GM13977 (cell line): ENCODE measurements at regions not wholly inside any gene's neighbourhood (a gene's known extent, or its start where the extent isn't known, plus 50 kb on each side); places are given as distances from the start of the nearest gene placed in this dataset.

Experiments used
- DNase-seq: peaks from one replicate; pipeline ENCODE4 v3.0.0; 2012; ENCODE audit warnings: low spot score
- CTCF ChIP-seq: IDR thresholded peaks from 2 replicates; pipeline ENCODE4 v1.5.1; 2012; ENCODE audit warnings: mild to moderate bottlenecking, control low read depth; ENCODE audit not compliant: insufficient read depth; ENCODE audit errors: extremely low read depth, missing control alignments
- in situ Hi-C: fragments of 300-500 bp; cut with MboI; formaldehyde crosslinking; loops from one replicate; pipeline ENCODE4 v1.12.0; 2022; ENCODE audit warnings: low sequenced_read_pairs, low pct_unique_long_range_greater_than_20kb, mixed read lengths, inconsistent platforms; ENCODE audit not compliant: unreplicated experiment

GRCh38 chr3:159818399-159818798 lies 170.2 kb upstream of the IL12A start:
- in situ Hi-C loops: loop anchor here (25.0 kb wide), 1 partner anchor 506 kb away; no protein-coding TSS in a partner anchor
- TF ChIP-seq CTCF: peak; percentile 23
- no peak for DNase-seq

DNA sequence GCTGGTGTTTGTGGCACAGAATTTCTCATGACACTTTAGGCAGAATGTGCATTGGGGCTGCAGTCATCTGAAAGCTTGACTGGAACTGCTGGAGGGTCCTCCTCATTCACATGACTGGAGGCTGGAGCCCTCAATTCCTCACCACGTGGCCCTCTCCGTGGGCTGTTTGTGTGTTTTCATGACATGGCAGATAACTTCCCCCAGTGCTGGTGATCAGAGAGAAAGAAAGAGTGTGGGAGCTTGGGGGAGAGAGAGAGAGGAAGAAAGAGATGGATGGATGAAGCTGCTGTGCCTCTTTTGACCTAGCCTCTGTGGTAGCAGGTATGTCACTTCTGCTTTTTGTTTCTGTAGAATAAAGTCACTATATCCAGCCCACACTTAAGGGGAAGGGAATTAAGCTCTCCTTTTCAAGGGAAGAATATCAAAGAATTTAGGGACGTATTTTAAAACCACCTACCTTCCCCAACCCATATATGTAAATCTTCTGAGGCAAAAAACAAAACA lies 169.6 kb upstream of the IL12A start:
- DNase-seq: no peak
- in situ Hi-C loops: loop anchor here (25.0 kb wide), 1 partner anchor 507 kb away; no protein-coding TSS in a partner anchor
- no peak for TF ChIP-seq CTCF

GRCh38 chr3:159819676-159820075 lies 169.0 kb upstream of the IL12A start:
- TF ChIP-seq CTCF: no peak
- DNase-seq: no peak
- in situ Hi-C loops: loop anchor here (25.0 kb wide), 1 partner anchor 507 kb away; no protein-coding TSS in a partner anchor

DNA sequence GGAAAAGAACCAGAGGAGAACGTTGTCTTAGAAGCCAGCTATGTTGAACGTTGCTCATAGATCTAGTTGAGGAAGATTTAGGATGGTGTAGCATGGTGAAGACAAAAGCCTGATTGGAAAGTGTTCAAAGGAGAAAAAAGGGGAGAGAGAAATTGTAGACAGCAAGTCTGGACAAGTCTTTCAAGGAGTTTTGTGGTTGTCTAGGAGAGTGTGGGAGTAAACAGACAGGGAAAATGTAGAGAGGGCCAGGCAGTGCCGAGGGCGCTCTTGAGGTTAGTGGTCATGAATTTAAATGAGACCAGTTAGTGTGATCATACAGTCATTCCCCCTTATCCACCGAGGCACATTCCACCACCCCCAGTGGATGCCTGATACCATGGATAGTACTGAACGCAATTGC lies 167.5 kb upstream of the IL12A start:
- no peak for DNase-seq
- no peak for TF ChIP-seq CTCF
- in situ Hi-C loops: loop anchor here (25.0 kb wide), 1 partner anchor 509 kb away; no protein-coding TSS in a partner anchor

GRCh38 chr3:159821736-159822135 lies 166.9 kb upstream of the IL12A start:
- in situ Hi-C loops: loop anchor here (25.0 kb wide), 1 partner anchor 509 kb away; no protein-coding TSS in a partner anchor
- TF ChIP-seq CTCF: no peak
- no peak for DNase-seq

- in situ Hi-C loops: loop anchor here (25.0 kb wide), 1 partner anchor 511 kb away; no protein-coding TSS in a partner anchor
- TF ChIP-seq CTCF: no peak
- DNase-seq: no peak
Observed at GRCh38 chr3:159823780-159824179, 164.9 kb upstream of the IL12A start.

DNA sequence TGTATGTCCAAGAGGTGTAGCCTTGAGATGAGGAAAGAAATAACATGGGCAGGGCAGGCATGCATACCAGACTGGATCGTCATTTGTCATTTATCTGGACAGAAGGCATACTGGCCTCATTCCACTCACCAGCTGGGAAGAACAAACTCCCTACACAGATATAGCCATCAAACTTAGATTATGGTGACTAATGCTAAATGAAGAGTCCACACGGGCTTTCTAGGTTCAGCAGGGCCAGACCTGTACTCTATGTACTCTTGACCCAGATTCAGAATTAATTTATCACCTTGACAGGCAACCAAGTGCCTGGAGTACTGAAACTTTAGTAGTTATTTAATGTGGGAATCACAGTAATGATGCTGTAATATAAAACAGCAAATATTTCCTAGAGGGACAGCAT lies 164.3 kb upstream of the IL12A start:
- no peak for DNase-seq
- in situ Hi-C loops: loop anchor here (25.0 kb wide), 1 partner anchor 512 kb away; no protein-coding TSS in a partner anchor
- TF ChIP-seq CTCF: no peak
